ENCODE measurements at regions not wholly inside any gene's neighbourhood (a gene's known extent, or its start where the extent isn't known, plus 50 kb on each side); places are given as distances from the start of the nearest gene placed in this dataset.

- TF ChIP-seq, protein P1, sequence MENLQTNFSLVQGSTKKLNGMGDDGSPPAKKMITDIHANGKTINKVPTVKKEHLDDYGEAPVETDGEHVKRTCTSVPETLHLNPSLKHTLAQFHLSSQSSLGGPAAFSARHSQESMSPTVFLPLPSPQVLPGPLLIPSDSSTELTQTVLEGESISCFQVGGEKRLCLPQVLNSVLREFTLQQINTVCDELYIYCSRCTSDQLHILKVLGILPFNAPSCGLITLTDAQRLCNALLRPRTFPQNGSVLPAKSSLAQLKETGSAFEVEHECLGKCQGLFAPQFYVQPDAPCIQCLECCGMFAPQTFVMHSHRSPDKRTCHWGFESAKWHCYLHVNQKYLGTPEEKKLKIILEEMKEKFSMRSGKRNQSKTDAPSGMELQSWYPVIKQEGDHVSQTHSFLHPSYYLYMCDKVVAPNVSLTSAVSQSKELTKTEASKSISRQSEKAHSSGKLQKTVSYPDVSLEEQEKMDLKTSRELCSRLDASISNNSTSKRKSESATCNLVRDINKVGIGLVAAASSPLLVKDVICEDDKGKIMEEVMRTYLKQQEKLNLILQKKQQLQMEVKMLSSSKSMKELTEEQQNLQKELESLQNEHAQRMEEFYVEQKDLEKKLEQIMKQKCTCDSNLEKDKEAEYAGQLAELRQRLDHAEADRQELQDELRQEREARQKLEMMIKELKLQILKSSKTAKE (IDR thresholded peaks at IDR 0.05; ENCODE audit: low read depth, poor library complexity, severe bottlenecking), result no peak
- TF ChIP-seq GATAD2B (conservative IDR thresholded peaks at IDR 0.05; ENCODE audit: low read depth), result no peak
- no peak for TF ChIP-seq HDAC6 (IDR thresholded peaks at IDR 0.05; ENCODE audit: unreplicated experiment)
- no peak for TF ChIP-seq ZNF24 (IDR thresholded peaks at IDR 0.05)
- no peak for TF ChIP-seq MEF2A (IDR thresholded peaks at IDR 0.05; ENCODE audit: insufficient read depth, low read depth, low read length)
- TF ChIP-seq SMC3 (IDR thresholded peaks at IDR 0.05; ENCODE audit: borderline replicate concordance, low read length), result no peak
Observed at GRCh38 chr16:62586128-62586862, 550.1 kb upstream of the CDH8 start (continued).

DNA sequence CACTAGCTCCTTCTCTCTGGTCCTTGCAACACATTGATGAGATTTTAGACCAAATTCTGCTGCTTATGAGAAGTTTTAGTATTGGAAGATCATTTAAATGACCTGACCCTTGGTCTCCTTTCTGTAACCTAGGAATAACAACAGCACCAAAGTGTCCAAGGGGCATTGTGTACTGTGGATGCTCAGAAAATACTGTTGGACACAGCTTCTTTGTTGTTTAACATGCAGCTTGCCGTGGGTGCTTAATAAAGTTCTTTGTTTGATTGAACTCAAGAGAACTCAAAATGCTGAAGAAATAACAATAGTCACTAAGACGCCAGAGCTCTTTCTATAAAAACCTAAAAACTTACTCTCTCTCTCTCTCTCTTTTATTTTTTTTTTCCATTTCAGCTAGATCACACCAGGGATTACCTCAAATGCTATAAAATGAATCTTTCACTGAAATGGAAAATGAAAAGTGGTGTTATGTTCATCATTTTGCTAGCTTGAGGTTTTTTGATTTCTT, 548.9 kb upstream of the CDH8 start:
- intact Hi-C loops (cut with micrococcal nuclease; ENCODE audit: unreplicated experiment) (no loop called here), in situ Hi-C loops (cut with MboI) (no loop called here)
- FAIRE-seq (no peak), DNase-seq (ENCODE audit: low read depth, low spot score) (no peak), ATAC-seq (no peak)
- Histone ChIP-seq H3K79me2 (ENCODE audit: control insufficient read depth, insufficient read depth, low read length) (no peaks in the 10 kb centered on the region), H3K27ac (ENCODE audit: control insufficient read depth, insufficient read depth) (no peak overlapping the region), H2AFZ (ENCODE audit: control insufficient read depth, low read depth, low read length) (no peak overlapping the region), H3K4me3 (no peak overlapping the region), H4K20me1 (ENCODE audit: control insufficient read depth, insufficient read depth) (no peaks in the 10 kb centered on the region), H3K9ac (ENCODE audit: control insufficient read depth, insufficient read depth, low read length) (no peak overlapping the region), H3K9me3 (replicated peaks; ENCODE audit: control insufficient read depth, insufficient read depth, low read length) (no peaks in the 10 kb centered on the region), H3K4me1 (ENCODE audit: control insufficient read depth, insufficient read depth, low read length) (no peaks in the 10 kb centered on the region), H3K36me3 (ENCODE audit: control insufficient read depth in 2 of 2, insufficient read depth in 2 of 2, low read length in 1 of 2) (no peaks in the 10 kb centered on the region), H3K27me3 (replicated peaks in 1 of 2; ENCODE audit: control insufficient read depth in 2 of 2, insufficient read depth in 2 of 2, low read length in 1 of 2) (no peaks in the 10 kb centered on the region), H3K4me2 (ENCODE audit: control insufficient read depth, insufficient read depth) (no peak overlapping the region)
- ChIA-PET RAD21 (ENCODE audit: unreplicated experiment) (no interaction called here), CTCF (interaction anchor here (0.6 kb wide), 1 partner anchor 519 kb away, joined by 3 read pairs; no protein-coding TSS in a partner anchor), SMC1A (ENCODE audit: uncharacterized antibody, unreplicated experiment) (interaction anchor here (0.6 to 1.2 kb wide), 3 partner anchors 12 to 768 kb away, joined by 3 to 4 read pairs (median 3); no protein-coding TSS in a partner anchor), POLR2A (no interaction called here)
- no peak for TF ChIP-seq BHLHE40 (IDR thresholded peaks at IDR 0.05; ENCODE audit: borderline replicate concordance in 1 of 2, low read depth in 2 of 2, low read length in 1 of 2)
- no peak for TF ChIP-seq HDGF (IDR thresholded peaks at IDR 0.05)
- no peak for TF ChIP-seq MTA2 (IDR thresholded peaks at IDR 0.05; ENCODE audit: low read depth)
- BruUV-seq (replicated peaks), result no TSS peak
- WGBS (ENCODE audit: insufficient coverage, insufficient replicate concordance, low lambda C conversion rate, missing lambda C conversion rate), result 21% methylated on average over 2 of the region's 2 CpGs
